ENCODE measurements at regions not wholly inside any gene's neighbourhood (a gene's known extent, or its start where the extent isn't known, plus 50 kb on each side); places are given as distances from the start of the nearest gene placed in this dataset.

DNA sequence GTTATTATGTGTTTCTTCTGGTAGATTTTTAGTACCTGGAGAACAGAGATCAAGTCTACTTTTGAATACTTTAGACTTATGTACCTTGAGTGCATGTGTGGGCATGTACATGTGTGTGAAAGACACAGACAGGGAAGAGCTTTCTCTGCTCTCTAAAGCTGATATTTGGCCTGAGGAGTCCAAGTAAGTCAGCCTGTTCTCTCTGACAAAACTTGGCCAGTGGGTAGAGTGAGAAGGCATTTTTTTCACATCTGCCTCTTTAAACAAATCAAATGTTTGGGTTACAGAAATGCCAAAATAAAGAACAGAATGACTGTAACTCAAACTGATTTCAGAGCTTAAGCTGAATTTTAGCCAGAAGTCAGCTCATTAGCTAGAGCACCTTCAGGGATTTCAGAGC, 309.7 kb upstream of the DYNLRB2 start:
- H3K4me1 ChIP-seq, result peaks cover 0 to 18% (median 4%) of the 10 kb centered on the region in 4 donors
- H3K9me3 ChIP-seq, result peaks cover 0 to 10% (median 9%) of the 10 kb centered on the region in 4 donors

GRCh38 chr16:80230328-80231120, 310.3 kb upstream of the DYNLRB2 start:
- no peak for DNase-seq (ENCODE audit: extremely low spot score)
- Histone ChIP-seq H3K36me3 (no peaks in the 10 kb centered on the region), H3K9me3 (peaks cover 0 to 13% (median 10%) of the 10 kb centered on the region in 4 donors), H3K4me3 (no peak overlapping the region), H3K4me1 (peaks cover 0 to 18% (median 4%) of the 10 kb centered on the region in 4 donors), H3K27ac (replicated peaks in 1 of 4) (no peak overlapping the region), H3K27me3 (no peaks in the 10 kb centered on the region)
- WGBS, result 58% methylated on average over 4 of the region's 4 CpGs
- TF ChIP-seq CTCF (IDR thresholded peaks at IDR 0.05) (no peak), POLR2AphosphoS5 (IDR thresholded peaks at IDR 0.05) (no peak), POLR2A (IDR thresholded peaks at IDR 0.05; ENCODE audit: low read depth) (no peak), EP300 (IDR thresholded peaks at IDR 0.05) (no peak)
- intact Hi-C loops (cut with DNase I), result no loop called here

More for the DNA sequence above, 309.7 kb upstream of the DYNLRB2 start:
- intact Hi-C loops (cut with DNase I), result no loop called here
- H3K36me3 ChIP-seq, result no peaks in the 10 kb centered on the region
- H3K27ac ChIP-seq (replicated peaks in 1 of 4), result no peak overlapping the region
- no peaks in the 10 kb centered on the region for H3K27me3 ChIP-seq
- DNase-seq (ENCODE audit: extremely low spot score), result no peak
- no peak overlapping the region for H3K4me3 ChIP-seq
- no peak for TF ChIP-seq CTCF (IDR thresholded peaks at IDR 0.05)
- no peak for TF ChIP-seq POLR2AphosphoS5 (IDR thresholded peaks at IDR 0.05)
- TF ChIP-seq POLR2A (IDR thresholded peaks at IDR 0.05; ENCODE audit: low read depth), result no peak
- TF ChIP-seq EP300 (IDR thresholded peaks at IDR 0.05), result no peak

DNA sequence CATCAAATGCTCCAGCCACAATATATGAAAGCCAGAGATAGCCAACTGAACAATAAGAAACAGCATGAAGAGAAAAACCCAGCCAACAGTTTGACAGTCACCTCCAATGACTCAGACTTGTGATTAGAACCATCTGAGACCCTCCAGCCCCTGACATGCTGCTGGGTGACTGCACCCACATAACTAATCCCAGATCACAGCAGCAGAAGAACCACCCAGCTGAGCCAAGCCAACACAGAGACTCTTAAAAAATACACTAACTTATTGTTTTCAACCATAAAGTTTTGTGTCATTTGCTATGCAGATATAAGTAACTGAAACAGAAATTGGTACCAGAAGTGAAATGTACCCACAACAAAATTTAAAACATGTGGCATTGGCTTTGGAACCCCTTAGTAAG, 314.3 kb upstream of the DYNLRB2 start:
- intact Hi-C loops (cut with DNase I), result no loop called here
- Histone ChIP-seq H3K36me3 (no peaks in the 10 kb centered on the region), H3K4me3 (no peak overlapping the region), H3K4me1 (peaks cover 0 to 12% (median 3%) of the 10 kb centered on the region in 4 donors), H3K27ac (replicated peaks in 1 of 4) (no peak overlapping the region), H3K27me3 (no peaks in the 10 kb centered on the region), H3K9me3 (peaks cover 0 to 13% (median 10%) of the 10 kb centered on the region in 4 donors)
- DNase-seq (ENCODE audit: extremely low spot score), result no peak
- TF ChIP-seq POLR2AphosphoS5 (IDR thresholded peaks at IDR 0.05) (no peak), EP300 (IDR thresholded peaks at IDR 0.05) (no peak), CTCF (IDR thresholded peaks at IDR 0.05) (no peak), POLR2A (IDR thresholded peaks at IDR 0.05; ENCODE audit: low read depth) (no peak)

GRCh38 chr16:80210787-80211186, 330.0 kb upstream of the DYNLRB2 start:
- Histone ChIP-seq H3K27me3 (no peaks in the 10 kb centered on the region), H3K4me1 (no peaks in the 10 kb centered on the region), H3K36me3 (no peaks in the 10 kb centered on the region), H3K4me3 (no peak overlapping the region), H3K9me3 (no peaks in the 10 kb centered on the region), H3K27ac (replicated peaks in 1 of 4) (no peak overlapping the region)
- intact Hi-C loops (cut with DNase I), result no loop called here
- TF ChIP-seq POLR2AphosphoS5 (IDR thresholded peaks at IDR 0.05), result no peak
- peak; percentile 37 for DNase-seq (ENCODE audit: extremely low spot score)
- WGBS, result 88% methylated on average over 3 of the region's 3 CpGs

DNA sequence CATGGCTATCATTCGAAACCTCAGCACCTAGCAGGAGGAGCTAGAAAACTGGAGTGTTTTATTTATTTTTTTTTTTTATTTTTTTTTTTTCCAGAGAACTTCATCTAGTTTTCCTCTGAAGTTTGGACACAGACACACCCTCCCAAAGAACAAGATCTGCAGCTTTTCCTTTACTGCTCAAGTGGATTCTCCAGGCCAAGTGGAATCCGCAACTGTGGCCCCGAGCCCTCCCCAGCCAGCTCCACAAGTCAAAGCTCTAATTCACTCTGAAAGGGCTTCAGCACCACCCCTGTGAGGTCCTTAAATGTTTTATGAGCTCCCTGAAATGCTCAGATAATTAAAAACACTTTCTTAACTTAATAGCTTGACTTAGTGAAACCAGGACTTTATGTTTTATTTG, 332.1 kb upstream of the DYNLRB2 start:
- no peak overlapping the region for H3K27ac ChIP-seq (replicated peaks in 1 of 4)
- no peaks in the 10 kb centered on the region for H3K36me3 ChIP-seq
- no peaks in the 10 kb centered on the region for H3K27me3 ChIP-seq
- H3K9me3 ChIP-seq, result no peaks in the 10 kb centered on the region
- DNase-seq (ENCODE audit: extremely low spot score), result no peak
- intact Hi-C loops (cut with DNase I), result no loop called here
- WGBS, result 91% methylated on average over 3 of the region's 3 CpGs
- no peaks in the 10 kb centered on the region for H3K4me1 ChIP-seq
- TF ChIP-seq EP300 (IDR thresholded peaks at IDR 0.05) (no peak), POLR2AphosphoS5 (IDR thresholded peaks at IDR 0.05) (no peak), POLR2A (IDR thresholded peaks at IDR 0.05; ENCODE audit: low read depth) (no peak), CTCF (IDR thresholded peaks at IDR 0.05) (no peak)
- no peak overlapping the region for H3K4me3 ChIP-seq

Data from esophagus muscularis mucosa (tissue), 4 donors.